Activated T-cell treated with anti-CD3 and anti-CD28 coated beads, Interleukin-2, amount 50 U/mL, for 24 hours (primary cell): ENCODE measurements at regions not wholly inside any gene's neighbourhood (a gene's known extent, or its start where the extent isn't known, plus 50 kb on each side); places are given as distances from the start of the nearest gene placed in this dataset.
"Not testable (repeated sequence)": the region's sequence is repeated elsewhere in the genome, so short reads cannot be mapped to it uniquely, and the experiment has no call there.

Experiments used
- DNase-seq: peaks from one replicate; pipeline ENCODE4 v3.0.0-alpha.2; 2020
- H3K27ac Mint-ChIP-seq: 2 replicates; pipeline ENCODE4 v1.8.0; 2020; ENCODE audit warnings: mild to moderate bottlenecking, mixed read lengths
- H3K27me3 Mint-ChIP-seq: 2 replicates; pipeline ENCODE4 v1.8.0; 2020; ENCODE audit warnings: mixed read lengths
- H3K36me3 Mint-ChIP-seq: 2 replicates; pipeline ENCODE4 v1.8.0; 2020; ENCODE audit warnings: low read depth, mixed read lengths
- H3K4me1 Mint-ChIP-seq: 2 replicates; pipeline ENCODE4 v1.8.0; 2020; ENCODE audit warnings: low read depth, mixed read lengths
- H3K4me3 Mint-ChIP-seq: 2 replicates; pipeline ENCODE4 v1.8.0; 2020; ENCODE audit warnings: mild to moderate bottlenecking, moderate library complexity, mixed read lengths
- H3K9me3 Mint-ChIP-seq: 2 replicates; pipeline ENCODE4 v1.8.0; 2020; ENCODE audit warnings: mixed read lengths

DNA sequence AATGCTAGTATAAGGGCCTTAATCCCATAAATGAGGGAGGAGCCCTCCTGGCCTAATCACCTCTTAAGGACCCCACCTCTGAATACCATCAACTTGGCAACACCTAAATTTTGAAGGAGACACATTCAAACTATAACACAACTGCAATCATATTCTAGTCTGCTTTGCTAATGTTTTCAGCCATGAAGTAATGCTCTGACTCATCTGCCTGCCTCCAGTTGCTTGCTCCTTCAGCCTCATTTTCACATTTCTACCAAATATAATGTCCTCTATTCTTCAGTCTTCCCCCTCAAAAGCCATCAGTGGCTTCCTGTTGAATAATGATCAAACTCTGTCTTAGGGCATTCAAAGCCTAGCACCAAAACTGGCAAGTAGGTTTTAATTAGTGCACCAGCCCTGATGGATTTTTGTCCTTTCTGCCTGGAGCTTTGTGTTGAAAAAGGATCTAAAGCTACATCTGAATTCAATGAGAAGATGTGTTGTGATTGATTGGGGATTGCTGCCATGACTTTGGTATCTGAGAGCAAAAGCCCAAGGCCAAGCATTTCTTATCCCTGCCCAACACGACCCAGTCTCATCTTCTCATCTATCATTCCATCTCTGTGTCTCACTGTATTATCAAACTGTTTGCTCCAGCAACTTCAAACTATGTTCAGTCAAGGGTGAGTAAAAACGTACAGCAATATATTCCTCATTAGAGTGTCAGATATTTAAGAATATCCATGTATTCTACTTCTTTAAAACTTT lies 140.8 kb upstream of the ELAC2 start:
- Mint-ChIP-seq H3K4me3 (no peak overlapping the region), H3K36me3 (no peaks in the 10 kb centered on the region), H3K27me3 (no peaks in the 10 kb centered on the region), H3K27ac (no peak overlapping the region), H3K4me1 (no peaks in the 10 kb centered on the region), H3K9me3 (no peaks in the 10 kb centered on the region)
- no peak for DNase-seq

DNA sequence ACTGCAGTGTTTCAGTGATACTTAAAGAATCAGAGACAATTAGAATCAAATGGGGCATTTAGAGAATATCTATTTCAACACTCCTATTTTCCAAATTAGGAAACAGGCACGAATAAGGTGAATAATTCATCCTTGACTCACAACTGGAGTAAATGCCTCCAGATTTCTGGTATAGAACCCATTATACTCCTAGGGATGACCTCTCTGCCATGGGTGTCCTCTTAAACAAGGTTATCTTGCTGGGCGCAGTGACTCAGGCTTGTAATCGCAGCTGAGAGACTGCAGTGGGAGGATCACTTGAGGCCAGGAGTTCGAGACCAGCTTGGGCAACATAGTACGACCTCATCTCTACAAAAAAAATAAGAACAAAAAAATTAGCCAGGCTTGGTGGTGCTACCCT lies 139.8 kb upstream of the ELAC2 start:
- no peak overlapping the region for H3K27ac Mint-ChIP-seq

DNA sequence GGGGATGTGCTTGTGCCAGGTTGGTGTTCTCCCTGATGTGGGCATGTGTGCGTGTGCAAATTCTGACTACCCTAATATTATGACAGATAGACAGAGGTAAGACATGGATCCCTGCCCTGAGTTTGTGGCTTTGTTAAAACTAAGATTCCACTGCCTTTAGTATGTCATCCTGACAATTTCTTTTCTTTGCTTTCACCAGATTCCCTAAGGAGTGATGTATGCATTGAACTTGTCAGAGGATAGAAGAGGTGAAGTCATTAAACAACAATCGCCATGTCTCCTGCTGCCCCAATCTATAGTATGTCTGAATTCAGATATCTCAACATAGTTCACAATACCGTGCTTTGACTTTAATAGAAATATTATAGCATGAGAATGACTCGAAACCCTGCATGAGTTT lies 137.1 kb upstream of the ELAC2 start:
- Mint-ChIP-seq H3K9me3 (no peaks in the 10 kb centered on the region), H3K4me3 (no peak overlapping the region), H3K36me3 (no peaks in the 10 kb centered on the region), H3K27ac (no peak overlapping the region), H3K27me3 (no peaks in the 10 kb centered on the region), H3K4me1 (no peaks in the 10 kb centered on the region)
- DNase-seq: no peak

More for the DNA sequence above, 139.8 kb upstream of the ELAC2 start:
- Mint-ChIP-seq H3K36me3 (no peaks in the 10 kb centered on the region), H3K9me3 (no peaks in the 10 kb centered on the region), H3K4me1 (no peaks in the 10 kb centered on the region), H3K27me3 (no peaks in the 10 kb centered on the region), H3K4me3 (no peak overlapping the region)
- no peak for DNase-seq

DNA sequence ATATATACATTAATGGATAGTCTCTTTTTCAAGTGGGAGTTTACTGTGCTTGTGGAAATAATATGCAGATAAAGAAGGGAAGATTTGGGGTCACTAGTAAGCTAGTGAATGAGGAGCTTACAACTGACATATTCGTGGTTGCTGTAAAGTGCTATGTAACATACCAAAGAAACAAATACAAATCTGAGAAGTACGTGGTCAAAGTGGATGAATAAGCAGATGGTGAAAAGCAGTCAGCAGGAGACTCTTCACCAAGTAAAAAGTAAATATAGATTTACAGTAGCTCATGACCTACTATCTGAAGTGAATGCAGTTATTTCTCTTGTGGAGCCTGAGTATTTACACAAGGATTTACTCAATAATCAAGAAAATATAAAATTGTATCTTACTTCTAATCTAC lies 136.6 kb upstream of the ELAC2 start:
- H3K27ac Mint-ChIP-seq: no peak overlapping the region

DNA sequence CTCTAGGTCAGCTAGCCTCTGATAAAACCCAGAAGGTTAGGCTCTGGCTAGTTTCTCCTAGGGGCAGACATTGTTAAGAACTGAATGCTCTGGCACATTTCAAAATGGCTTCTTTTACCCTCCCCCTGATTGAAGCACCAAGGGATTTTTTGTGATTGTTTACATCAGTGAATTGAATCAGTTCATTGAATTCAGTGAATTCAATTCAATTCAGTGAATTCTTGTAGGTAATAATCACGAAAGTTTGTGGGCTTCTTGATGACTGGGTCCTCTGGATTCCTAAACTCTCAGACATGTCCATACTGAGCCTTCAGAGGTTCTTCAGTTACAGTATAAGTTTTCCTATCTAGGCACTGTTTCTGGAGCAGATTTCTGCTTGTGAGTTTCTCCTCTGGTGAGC lies 135.2 kb upstream of the ELAC2 start:
- Mint-ChIP-seq H3K4me1 (no peaks in the 10 kb centered on the region), H3K27ac (no peak overlapping the region), H3K9me3 (no peaks in the 10 kb centered on the region), H3K36me3 (no peaks in the 10 kb centered on the region), H3K4me3 (no peak overlapping the region), H3K27me3 (peaks cover under 1% of the 10 kb centered on the region)
- no peak for DNase-seq

More for the DNA sequence above, 136.6 kb upstream of the ELAC2 start:
- Mint-ChIP-seq H3K27me3 (no peaks in the 10 kb centered on the region), H3K4me3 (no peak overlapping the region), H3K4me1 (no peaks in the 10 kb centered on the region), H3K36me3 (no peaks in the 10 kb centered on the region), H3K9me3 (no peaks in the 10 kb centered on the region)
- DNase-seq: no peak

DNA sequence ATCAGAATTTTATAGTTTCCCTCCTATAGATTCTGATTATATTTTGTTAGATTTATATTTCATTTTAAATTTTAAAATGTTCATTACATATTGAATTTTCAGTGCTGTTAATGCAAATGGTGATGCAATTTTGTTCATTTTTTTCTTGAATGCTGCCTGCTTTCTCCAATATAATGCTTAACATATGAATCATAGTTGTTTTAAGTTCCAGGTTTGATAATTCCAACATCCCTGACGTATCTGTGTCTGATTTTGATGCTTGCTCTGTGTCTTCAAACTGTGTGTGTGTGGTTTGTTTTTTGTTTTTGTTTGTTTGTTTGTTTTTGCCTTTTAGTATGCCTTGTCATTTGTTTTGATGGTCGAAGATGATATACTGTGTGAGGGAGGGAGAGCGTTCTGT lies 134.7 kb upstream of the ELAC2 start:
- no peak for DNase-seq
- peaks cover 5% of the 10 kb centered on the region for H3K27me3 Mint-ChIP-seq
- no peak overlapping the region for H3K4me3 Mint-ChIP-seq
- no peaks in the 10 kb centered on the region for H3K9me3 Mint-ChIP-seq
- no peaks in the 10 kb centered on the region for H3K4me1 Mint-ChIP-seq
- H3K27ac Mint-ChIP-seq: no peak overlapping the region
- no peaks in the 10 kb centered on the region for H3K36me3 Mint-ChIP-seq

DNA sequence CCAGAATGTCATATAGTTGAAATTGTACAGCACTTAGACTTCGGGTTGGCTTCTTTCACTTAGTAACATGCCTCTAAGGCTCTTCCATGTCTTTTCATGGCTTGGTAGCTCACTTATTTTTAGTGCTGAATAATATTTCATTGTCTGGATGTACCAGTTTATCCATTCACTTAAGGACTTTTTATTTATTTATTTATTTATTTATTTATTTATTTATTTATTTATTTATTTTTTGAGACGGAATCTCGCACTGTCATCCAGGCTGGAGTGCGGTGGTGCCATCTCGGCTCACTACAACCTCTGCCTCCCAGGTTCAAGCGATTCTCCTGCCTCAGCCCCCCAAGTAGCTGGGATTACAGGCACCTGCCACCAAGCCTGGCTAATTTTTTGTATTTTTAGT lies 132.9 kb upstream of the ELAC2 start:
- not testable (repeated sequence) for DNase-seq, H3K4me1 Mint-ChIP-seq, H3K27ac Mint-ChIP-seq, H3K9me3 Mint-ChIP-seq, H3K4me3 Mint-ChIP-seq, H3K27me3 Mint-ChIP-seq, H3K36me3 Mint-ChIP-seq

DNA sequence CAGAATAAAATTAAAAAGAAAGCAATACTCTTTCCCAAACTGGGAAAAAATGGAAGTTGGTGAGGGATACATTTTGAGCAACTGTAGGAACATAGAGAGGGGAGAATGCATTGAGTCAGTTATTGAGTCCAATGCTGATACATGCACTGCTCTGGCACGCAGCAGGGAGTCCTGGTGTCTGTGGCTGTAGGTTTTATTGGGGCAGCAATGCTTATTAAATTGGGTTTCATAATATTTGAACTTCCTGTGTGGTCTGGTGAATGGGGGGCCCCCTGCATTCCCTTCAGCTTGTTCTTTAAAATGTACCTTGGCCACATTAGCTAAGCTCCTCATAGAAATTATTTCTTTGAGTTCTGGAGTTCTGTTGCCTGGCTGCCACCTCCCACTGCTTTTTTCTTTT lies 125.2 kb upstream of the ELAC2 start:
- peaks cover 13% of the 10 kb centered on the region for H3K9me3 Mint-ChIP-seq
- H3K36me3 Mint-ChIP-seq: no peaks in the 10 kb centered on the region
- H3K27ac Mint-ChIP-seq: no peak overlapping the region
- no peak for DNase-seq
- H3K4me3 Mint-ChIP-seq: no peak overlapping the region
- H3K27me3 Mint-ChIP-seq: peaks cover 7% of the 10 kb centered on the region
- H3K4me1 Mint-ChIP-seq: no peaks in the 10 kb centered on the region

DNA sequence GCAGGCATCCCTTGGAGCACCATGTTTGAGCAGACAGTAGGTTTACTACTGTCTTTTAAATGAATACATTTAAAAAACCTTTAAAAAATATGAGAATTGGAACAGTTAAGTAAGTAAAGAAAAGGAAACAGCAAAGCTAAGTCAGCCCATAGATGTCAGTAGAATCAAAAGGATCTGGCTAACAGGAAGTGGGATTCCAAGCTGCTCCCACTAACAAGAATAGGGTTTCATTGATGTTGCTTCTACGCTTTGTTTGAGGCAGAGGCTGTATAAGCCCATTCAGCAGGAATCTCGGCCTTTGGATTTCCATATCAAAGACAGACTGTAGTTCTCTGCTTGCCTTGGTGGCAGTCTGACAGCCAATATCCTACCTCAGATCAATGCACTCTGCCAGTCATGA lies 122.9 kb upstream of the ELAC2 start:
- no peak for DNase-seq
- Mint-ChIP-seq H3K36me3 (no peaks in the 10 kb centered on the region), H3K9me3 (peaks cover 19% of the 10 kb centered on the region), H3K27me3 (no peaks in the 10 kb centered on the region), H3K27ac (no peak overlapping the region), H3K4me3 (no peak overlapping the region), H3K4me1 (no peaks in the 10 kb centered on the region)

DNA sequence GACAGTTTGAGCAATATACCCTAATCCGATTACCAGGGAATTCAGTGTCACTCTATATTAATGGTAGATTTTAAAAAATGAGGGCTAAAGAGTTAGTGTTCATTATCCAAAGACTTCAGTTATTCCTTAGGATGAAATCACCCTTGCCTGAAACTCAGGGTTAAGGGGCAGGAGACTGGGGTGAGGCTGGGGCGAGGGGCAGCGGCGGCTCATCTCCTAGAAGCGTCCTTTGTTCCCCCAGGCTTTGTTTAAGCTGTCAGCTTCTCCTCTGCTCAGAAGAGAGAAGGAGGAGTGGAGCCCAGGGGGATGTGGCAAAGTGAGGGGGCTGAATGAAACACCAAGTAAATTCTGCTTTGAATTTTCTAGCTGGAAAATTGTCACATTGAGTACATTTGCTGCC lies 117.7 kb upstream of the ELAC2 start:
- Mint-ChIP-seq H3K36me3 (no peaks in the 10 kb centered on the region), H3K4me3 (no peak overlapping the region), H3K9me3 (peaks cover 19% of the 10 kb centered on the region), H3K4me1 (no peaks in the 10 kb centered on the region), H3K27me3 (peaks cover 5% of the 10 kb centered on the region), H3K27ac (no peak overlapping the region)
- DNase-seq: no peak

DNA sequence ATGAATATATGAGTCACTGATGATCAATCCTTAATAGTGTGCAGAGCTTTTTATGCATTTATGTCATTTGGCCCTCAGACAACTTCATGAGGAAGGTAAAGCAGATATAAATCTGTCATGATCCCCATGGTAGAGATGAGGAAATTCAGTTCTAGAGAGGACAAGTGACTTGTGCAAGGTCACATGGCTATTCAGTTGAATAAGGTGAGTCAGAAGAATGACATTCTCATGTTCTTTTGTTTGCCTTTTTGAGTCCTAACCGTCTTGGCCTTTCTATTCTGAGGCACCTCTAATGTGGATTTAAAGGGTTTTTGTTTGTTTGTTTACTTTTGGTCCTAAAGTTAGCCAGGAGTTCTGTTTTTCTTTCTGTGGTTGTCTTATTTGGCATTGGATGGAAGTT lies 116.2 kb upstream of the ELAC2 start:
- Mint-ChIP-seq H3K36me3 (no peaks in the 10 kb centered on the region), H3K27ac (no peak overlapping the region), H3K27me3 (peaks cover 5% of the 10 kb centered on the region), H3K4me3 (no peak overlapping the region), H3K4me1 (no peaks in the 10 kb centered on the region), H3K9me3 (peaks cover 11% of the 10 kb centered on the region)
- no peak for DNase-seq

DNA sequence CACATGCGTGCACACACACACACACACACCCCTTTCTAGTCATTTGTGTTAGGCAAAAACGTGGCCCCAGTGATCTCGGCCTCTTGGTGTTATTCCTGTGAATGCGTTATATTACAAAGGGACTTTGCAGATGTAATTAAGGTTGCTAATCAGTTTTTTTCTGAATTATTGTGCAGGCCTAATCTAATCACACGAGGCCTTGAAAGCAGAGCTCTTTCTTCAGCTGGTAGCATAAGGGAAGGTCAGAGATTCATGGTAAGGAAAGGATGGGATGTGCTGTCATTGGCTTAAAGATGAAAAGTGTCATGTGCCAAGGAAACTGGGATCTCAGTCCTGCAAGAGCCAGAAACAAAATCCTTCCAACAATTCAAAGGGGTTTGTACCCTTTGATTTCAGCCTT lies 113.4 kb upstream of the ELAC2 start:
- Mint-ChIP-seq H3K9me3 (no peaks in the 10 kb centered on the region), H3K4me1 (no peaks in the 10 kb centered on the region), H3K27me3 (peaks cover 5% of the 10 kb centered on the region), H3K27ac (no peak overlapping the region), H3K4me3 (no peak overlapping the region), H3K36me3 (no peaks in the 10 kb centered on the region)
- DNase-seq: no peak

DNA sequence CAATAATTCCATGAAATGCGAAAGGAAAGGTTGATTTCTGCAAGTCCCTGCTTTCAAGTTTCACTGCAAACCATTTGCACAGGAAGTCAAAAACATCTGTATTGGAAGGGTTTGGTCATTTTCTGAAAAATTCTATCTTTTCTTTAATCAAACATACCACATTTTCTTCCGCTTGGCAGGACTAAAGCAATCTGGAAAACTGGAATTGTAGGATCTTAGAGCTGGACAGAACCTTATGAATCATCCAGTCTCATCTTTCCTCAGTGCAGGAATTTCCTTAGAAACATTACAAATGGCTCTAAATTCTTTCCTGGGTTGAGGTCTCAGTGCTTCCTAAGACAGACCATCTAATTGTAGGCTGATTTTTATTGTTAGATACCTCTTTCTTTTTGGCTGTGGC lies 111.5 kb upstream of the ELAC2 start:
- H3K4me3 Mint-ChIP-seq: no peak overlapping the region
- DNase-seq: no peak
- no peak overlapping the region for H3K27ac Mint-ChIP-seq
- no peaks in the 10 kb centered on the region for H3K9me3 Mint-ChIP-seq
- no peaks in the 10 kb centered on the region for H3K36me3 Mint-ChIP-seq
- H3K4me1 Mint-ChIP-seq: no peaks in the 10 kb centered on the region
- no peaks in the 10 kb centered on the region for H3K27me3 Mint-ChIP-seq

DNA sequence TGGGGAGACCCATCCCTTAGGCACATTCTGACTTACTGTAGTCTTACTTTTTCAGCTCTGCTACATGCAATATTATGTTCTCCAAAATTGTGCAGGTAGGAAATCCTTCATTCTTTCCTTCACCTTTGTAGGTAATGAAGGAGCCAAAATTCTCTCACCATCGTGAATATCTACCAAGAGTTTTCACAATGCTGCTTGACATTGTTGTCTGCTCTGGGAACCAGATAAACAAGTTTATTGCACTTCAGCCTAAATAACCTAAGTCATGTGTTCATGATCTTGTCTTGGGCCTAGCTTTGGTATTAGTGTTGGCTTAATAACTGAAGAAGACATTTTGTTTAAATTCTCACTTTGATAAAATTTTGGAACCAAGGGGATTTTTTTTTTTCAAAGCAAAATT lies 110.8 kb upstream of the ELAC2 start:
- no peak overlapping the region for H3K4me3 Mint-ChIP-seq
- no peak overlapping the region for H3K27ac Mint-ChIP-seq
- no peaks in the 10 kb centered on the region for H3K4me1 Mint-ChIP-seq
- H3K9me3 Mint-ChIP-seq: no peaks in the 10 kb centered on the region
- no peak for DNase-seq
- no peaks in the 10 kb centered on the region for H3K36me3 Mint-ChIP-seq
- no peaks in the 10 kb centered on the region for H3K27me3 Mint-ChIP-seq

DNA sequence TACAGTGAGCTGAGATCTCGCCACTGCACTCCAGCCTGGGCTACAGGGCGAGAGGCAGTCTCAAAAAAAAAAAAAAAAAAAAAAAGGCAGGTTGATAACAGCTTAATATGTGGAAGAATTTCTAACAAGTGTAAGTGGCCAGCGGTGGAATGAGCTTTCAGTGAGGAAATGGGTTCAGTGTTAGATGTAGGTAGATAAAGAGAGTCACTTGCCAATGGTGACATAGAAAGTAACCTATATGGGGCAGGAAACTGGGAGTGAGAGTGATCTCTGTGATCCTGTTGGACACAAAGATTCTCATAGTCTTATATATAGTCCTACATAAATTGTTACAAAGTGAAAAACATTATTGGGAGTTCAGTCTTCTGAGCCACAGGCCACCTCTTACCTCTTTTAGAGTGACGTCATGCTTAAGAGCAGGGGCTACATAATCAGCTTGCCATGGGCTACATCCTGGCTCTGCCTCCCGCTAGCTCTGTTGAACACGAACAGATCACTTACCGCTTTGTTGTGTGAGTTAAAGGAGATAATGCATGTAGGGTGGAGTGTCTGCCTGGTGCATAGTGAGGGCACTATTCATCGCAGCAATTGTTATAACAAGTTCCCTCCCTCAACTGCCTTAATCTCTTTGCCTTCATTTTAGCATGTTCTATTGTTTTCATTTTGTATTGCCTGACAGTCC lies 110.2 kb upstream of the ELAC2 start:
- no peaks in the 10 kb centered on the region for H3K36me3 Mint-ChIP-seq
- H3K9me3 Mint-ChIP-seq: no peaks in the 10 kb centered on the region
- no peak overlapping the region for H3K4me3 Mint-ChIP-seq
- DNase-seq: no peak
- no peaks in the 10 kb centered on the region for H3K4me1 Mint-ChIP-seq
- no peaks in the 10 kb centered on the region for H3K27me3 Mint-ChIP-seq
- no peak overlapping the region for H3K27ac Mint-ChIP-seq
